ENCODE measurements at regions not wholly inside any gene's neighbourhood (a gene's known extent, or its start where the extent isn't known, plus 50 kb on each side); places are given as distances from the start of the nearest gene placed in this dataset.
"Not testable (repeated sequence)": the region's sequence is repeated elsewhere in the genome, so short reads cannot be mapped to it uniquely, and the experiment has no call there.

DNA sequence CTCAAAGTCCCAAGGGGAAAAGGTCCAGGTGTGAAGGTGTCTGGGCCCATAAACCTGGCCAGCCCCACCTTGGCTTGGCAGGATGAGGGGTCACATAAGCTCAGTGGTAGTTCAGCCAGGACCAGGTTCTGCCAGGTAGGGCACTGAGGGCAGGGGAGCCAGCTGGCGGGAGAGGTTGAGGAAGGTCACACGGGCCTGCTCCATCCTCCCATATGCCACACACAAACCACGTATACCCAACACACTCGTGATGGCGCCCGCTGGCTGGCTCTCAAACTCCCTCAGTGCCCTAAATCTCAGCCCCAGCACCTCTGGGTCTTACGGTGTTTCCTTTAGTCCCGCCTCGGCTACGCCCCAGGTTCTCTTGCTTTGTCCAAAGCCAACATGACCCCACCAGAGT is 160.5 kb downstream of the ZFP36L2 start:
- Histone ChIP-seq H3K27me3 (ENCODE audit: control insufficient read depth in 4 of 4, insufficient read depth in 4 of 4, low read length in 3 of 4) (no peaks in the 10 kb centered on the region), H3K4me1 (ENCODE audit: control insufficient read depth in 4 of 4, insufficient read depth in 4 of 4, low read length in 3 of 4) (no peaks in the 10 kb centered on the region), H3K4me3 (ENCODE audit: low read depth in 1 of 3, low read length in 3 of 3) (no peak overlapping the region), H3K9ac (ENCODE audit: low read depth in 1 of 2, low read length in 2 of 2) (no peak overlapping the region), H3K27ac (ENCODE audit: low read depth in 1 of 2, low read length in 2 of 2) (no peak overlapping the region), H3K9me3 (ENCODE audit: control insufficient read depth in 4 of 4, low read length in 3 of 4) (no peaks in the 10 kb centered on the region), H3K36me3 (ENCODE audit: control insufficient read depth in 4 of 4, insufficient read depth in 3 of 4, low read depth in 1 of 4, low read length in 3 of 4) (no peaks in the 10 kb centered on the region)
- TF ChIP-seq FOXA1 (IDR thresholded peaks at IDR 0.05) (no peak), RAD21 (IDR thresholded peaks at IDR 0.05) (no peak), GABPA (IDR thresholded peaks at IDR 0.05 in 1 of 2, conservative IDR thresholded peaks at IDR 0.05 in 1 of 2) (no peak), SP1 (IDR thresholded peaks at IDR 0.05) (no peak), TAF1 (conservative IDR thresholded peaks at IDR 0.05) (no peak), HNF4A (conservative IDR thresholded peaks at IDR 0.05) (no peak), YY1 (IDR thresholded peaks at IDR 0.05) (no peak), HNF4G (IDR thresholded peaks at IDR 0.05) (no peak)
- TF ChIP-seq, protein P1, sequence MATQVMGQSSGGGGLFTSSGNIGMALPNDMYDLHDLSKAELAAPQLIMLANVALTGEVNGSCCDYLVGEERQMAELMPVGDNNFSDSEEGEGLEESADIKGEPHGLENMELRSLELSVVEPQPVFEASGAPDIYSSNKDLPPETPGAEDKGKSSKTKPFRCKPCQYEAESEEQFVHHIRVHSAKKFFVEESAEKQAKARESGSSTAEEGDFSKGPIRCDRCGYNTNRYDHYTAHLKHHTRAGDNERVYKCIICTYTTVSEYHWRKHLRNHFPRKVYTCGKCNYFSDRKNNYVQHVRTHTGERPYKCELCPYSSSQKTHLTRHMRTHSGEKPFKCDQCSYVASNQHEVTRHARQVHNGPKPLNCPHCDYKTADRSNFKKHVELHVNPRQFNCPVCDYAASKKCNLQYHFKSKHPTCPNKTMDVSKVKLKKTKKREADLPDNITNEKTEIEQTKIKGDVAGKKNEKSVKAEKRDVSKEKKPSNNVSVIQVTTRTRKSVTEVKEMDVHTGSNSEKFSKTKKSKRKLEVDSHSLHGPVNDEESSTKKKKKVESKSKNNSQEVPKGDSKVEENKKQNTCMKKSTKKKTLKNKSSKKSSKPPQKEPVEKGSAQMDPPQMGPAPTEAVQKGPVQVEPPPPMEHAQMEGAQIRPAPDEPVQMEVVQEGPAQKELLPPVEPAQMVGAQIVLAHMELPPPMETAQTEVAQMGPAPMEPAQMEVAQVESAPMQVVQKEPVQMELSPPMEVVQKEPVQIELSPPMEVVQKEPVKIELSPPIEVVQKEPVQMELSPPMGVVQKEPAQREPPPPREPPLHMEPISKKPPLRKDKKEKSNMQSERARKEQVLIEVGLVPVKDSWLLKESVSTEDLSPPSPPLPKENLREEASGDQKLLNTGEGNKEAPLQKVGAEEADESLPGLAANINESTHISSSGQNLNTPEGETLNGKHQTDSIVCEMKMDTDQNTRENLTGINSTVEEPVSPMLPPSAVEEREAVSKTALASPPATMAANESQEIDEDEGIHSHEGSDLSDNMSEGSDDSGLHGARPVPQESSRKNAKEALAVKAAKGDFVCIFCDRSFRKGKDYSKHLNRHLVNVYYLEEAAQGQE (IDR thresholded peaks at IDR 0.05) = no peak
- TF ChIP-seq, protein P2, sequence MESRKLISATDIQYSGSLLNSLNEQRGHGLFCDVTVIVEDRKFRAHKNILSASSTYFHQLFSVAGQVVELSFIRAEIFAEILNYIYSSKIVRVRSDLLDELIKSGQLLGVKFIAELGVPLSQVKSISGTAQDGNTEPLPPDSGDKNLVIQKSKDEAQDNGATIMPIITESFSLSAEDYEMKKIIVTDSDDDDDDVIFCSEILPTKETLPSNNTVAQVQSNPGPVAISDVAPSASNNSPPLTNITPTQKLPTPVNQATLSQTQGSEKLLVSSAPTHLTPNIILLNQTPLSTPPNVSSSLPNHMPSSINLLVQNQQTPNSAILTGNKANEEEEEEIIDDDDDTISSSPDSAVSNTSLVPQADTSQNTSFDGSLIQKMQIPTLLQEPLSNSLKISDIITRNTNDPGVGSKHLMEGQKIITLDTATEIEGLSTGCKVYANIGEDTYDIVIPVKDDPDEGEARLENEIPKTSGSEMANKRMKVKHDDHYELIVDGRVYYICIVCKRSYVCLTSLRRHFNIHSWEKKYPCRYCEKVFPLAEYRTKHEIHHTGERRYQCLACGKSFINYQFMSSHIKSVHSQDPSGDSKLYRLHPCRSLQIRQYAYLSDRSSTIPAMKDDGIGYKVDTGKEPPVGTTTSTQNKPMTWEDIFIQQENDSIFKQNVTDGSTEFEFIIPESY (IDR thresholded peaks at IDR 0.05) = no peak
- DNase-seq (ENCODE audit: low spot score) = no peak
- WGBS = 93% methylated on average over 10 of the region's 10 CpGs

DNA sequence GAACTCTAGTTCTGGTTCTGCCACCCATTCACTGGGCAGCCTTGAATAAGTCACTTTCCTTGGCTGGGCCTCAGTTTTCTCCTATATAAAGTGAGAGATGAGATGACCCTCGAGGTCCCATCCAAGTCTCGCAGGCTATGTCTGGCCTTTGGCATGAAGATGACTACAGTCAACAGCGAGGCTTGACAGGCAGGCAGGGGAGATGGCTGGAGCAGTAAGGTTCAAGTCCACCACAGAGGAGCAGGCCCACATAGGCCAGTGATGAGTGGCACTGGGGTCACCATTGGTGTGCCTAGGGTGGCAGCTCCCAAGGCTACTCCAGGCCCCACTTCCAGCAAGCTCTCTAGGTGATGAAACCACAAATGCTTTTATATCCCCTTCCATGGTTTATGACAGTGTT is 161.4 kb downstream of the ZFP36L2 start:
- TF ChIP-seq TAF1 (conservative IDR thresholded peaks at IDR 0.05) = no peak
- no peak for TF ChIP-seq YY1 (IDR thresholded peaks at IDR 0.05)
- no peak for TF ChIP-seq RAD21 (IDR thresholded peaks at IDR 0.05)
- TF ChIP-seq RXRA (IDR thresholded peaks at IDR 0.05) = no peak
- TF ChIP-seq FOXA2 (IDR thresholded peaks at IDR 0.05) = no peak
- TF ChIP-seq, protein P2 (IDR thresholded peaks at IDR 0.05) = no peak
- no peak for TF ChIP-seq HNF4G (IDR thresholded peaks at IDR 0.05)
- no peak for TF ChIP-seq GABPA (IDR thresholded peaks at IDR 0.05 in 1 of 2, conservative IDR thresholded peaks at IDR 0.05 in 1 of 2)
- TF ChIP-seq SP1 (IDR thresholded peaks at IDR 0.05) = no peak
- TF ChIP-seq JUND (IDR thresholded peaks at IDR 0.05) = no peak
- TF ChIP-seq HNF4A (conservative IDR thresholded peaks at IDR 0.05) = no peak
- H3K9ac ChIP-seq (ENCODE audit: low read depth in 1 of 2, low read length in 2 of 2) = no peak overlapping the region
- 81% methylated on average over 3 of the region's 3 CpGs for WGBS
- H3K9me3 ChIP-seq (ENCODE audit: control insufficient read depth in 4 of 4, low read length in 3 of 4) = no peaks in the 10 kb centered on the region
- no peaks in the 10 kb centered on the region for H3K36me3 ChIP-seq (ENCODE audit: control insufficient read depth in 4 of 4, insufficient read depth in 3 of 4, low read depth in 1 of 4, low read length in 3 of 4)
- no peaks in the 10 kb centered on the region for H3K4me1 ChIP-seq (ENCODE audit: control insufficient read depth in 4 of 4, insufficient read depth in 4 of 4, low read length in 3 of 4)
- H3K27ac ChIP-seq (ENCODE audit: low read depth in 1 of 2, low read length in 2 of 2) = no peak overlapping the region
- H3K4me3 ChIP-seq (ENCODE audit: low read depth in 1 of 3, low read length in 3 of 3) = no peak overlapping the region
- no peak for DNase-seq (ENCODE audit: low spot score)
- H3K27me3 ChIP-seq (ENCODE audit: control insufficient read depth in 4 of 4, insufficient read depth in 4 of 4, low read length in 3 of 4) = no peaks in the 10 kb centered on the region

DNA sequence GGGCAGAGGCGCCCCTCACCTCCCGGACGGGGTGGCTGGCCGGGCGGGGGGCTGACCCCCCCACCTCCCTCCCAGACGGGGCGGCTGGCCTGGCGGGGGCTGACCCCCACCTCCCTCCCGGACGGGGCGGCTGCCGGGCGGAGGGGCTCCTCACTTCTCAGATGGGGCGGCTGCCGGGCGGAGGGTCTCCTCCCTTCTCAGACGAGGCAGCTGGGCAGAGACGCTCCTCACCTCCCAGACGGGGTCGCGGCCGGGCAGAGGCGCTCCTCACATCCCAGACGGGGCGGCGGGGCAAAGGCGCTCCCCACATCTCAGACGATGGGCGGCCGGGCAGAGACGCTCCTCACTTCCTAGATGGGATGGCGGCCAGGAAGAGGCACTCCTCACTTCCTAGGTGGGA is 163.3 kb downstream of the ZFP36L2 start:
- 92% methylated on average over 13 of the region's 32 CpGs for WGBS
- not testable (repeated sequence) for H3K27ac ChIP-seq (ENCODE audit: low read depth in 1 of 2, low read length in 2 of 2); H3K9ac ChIP-seq (ENCODE audit: low read depth in 1 of 2, low read length in 2 of 2); H3K27me3 ChIP-seq (ENCODE audit: control insufficient read depth in 4 of 4, insufficient read depth in 4 of 4, low read length in 3 of 4); H3K4me3 ChIP-seq (ENCODE audit: low read depth in 1 of 3, low read length in 3 of 3); H3K36me3 ChIP-seq (ENCODE audit: control insufficient read depth in 4 of 4, insufficient read depth in 3 of 4, low read depth in 1 of 4, low read length in 3 of 4); H3K9me3 ChIP-seq (ENCODE audit: control insufficient read depth in 4 of 4, low read length in 3 of 4); DNase-seq (ENCODE audit: low spot score); H3K4me1 ChIP-seq (ENCODE audit: control insufficient read depth in 4 of 4, insufficient read depth in 4 of 4, low read length in 3 of 4)

Data from liver (tissue), 7 donors.